Fibroblast of the conjunctiva (primary cell): ENCODE measurements at regions not wholly inside any gene's neighbourhood (a gene's known extent, or its start where the extent isn't known, plus 50 kb on each side); places are given as distances from the start of the nearest gene placed in this dataset.

Experiments
- DNase-seq: peaks from one replicate; pipeline ENCODE4 v3.0.0-alpha.2; 2010; ENCODE audit warnings: low read depth

DNA sequence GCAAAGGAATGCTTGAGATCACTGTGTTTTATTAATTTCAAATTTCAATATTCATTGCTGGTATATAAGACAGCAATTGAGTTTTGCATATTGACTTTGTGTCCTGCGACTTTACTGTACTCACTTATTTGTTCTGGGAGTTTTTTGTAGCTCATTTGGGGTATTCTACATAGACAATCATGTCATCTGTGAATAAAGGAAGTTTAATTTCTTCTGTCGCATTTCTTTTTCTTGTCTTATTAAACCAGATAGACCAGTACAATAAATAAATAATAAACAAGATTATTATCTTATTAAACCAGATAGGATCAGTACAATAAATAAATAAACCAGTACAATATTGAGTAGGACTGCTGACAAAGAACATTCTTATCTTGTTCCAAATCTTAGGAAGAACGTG, 448.2 kb downstream of the RPS24 start:
- DNase-seq, result no peak

DNA sequence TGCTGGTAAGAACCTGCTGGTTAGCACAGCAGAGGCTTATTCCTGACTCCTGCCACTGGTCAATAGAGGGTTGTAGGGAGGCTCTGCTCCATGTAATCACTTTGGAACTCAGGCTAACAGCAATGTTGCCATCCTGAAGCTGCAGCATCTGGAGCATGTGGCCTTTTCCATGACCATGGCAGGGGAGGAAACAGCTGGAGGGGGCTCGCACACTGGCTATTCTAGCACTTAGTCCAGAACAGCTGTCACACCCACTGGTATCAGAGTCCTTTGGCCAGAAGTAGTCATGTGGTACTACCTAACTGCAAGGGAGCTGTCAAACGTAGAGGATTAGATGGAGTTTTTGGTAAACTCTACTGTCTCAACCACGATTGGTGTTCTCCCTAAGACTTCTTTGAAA, 450.0 kb downstream of the RPS24 start:
- no peak for DNase-seq

- no peak for DNase-seq
Measured at GRCh38 chr10:78489034-78489433, 455.4 kb downstream of the RPS24 start.

- DNase-seq, result no peak
Measured at GRCh38 chr10:78491812-78492211, 458.1 kb downstream of the RPS24 start.

- no peak for DNase-seq
Measured at GRCh38 chr10:78492424-78492823, 458.8 kb downstream of the RPS24 start.

DNA sequence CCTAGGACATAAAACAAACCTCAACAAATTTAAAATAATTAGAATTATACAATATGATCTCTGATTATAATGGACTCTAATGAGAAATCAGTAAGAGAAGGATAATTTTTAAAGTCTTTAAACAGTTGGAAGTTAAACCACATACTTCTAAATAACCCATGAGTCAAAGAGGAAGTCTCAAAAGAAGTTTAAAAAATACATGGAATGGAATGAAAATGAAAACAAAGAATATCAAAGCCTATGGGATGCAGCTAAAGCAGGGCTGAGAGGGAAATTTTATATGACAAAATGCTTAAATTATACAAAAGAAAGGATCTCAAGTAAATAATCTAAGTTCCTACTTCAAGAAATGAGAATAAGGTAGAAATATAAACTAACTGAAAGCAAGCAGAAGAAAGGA, 460.5 kb downstream of the RPS24 start:
- DNase-seq, result no peak

GRCh38 chr10:78502210-78502936, 468.7 kb downstream of the RPS24 start:
- no peak for DNase-seq

GRCh38 chr10:78504181-78504580, 470.5 kb downstream of the RPS24 start:
- DNase-seq, result no peak

- no peak for DNase-seq
Measured at GRCh38 chr10:78505657-78506056, 472.0 kb downstream of the RPS24 start.

DNA sequence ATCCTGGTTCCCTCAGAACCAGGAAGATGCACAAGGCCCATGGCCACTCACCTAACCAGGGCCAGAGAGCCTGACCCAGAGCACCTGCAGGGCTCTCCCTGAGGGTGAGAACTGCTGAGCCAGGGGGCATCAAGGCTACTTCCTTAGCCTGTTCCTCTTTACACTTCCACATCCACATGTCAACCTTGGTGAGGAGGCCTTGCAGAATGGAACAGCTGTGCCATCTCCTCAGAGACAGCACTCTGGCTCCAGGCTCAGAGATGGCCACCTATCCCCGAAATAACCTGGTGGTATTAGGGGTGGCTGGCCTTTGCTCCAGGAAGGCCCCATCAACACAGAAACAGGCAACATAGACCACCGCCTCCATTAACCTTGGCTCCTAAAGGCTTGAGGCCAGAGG, 473.0 kb downstream of the RPS24 start:
- no peak for DNase-seq

- no peak for DNase-seq
Measured at GRCh38 chr10:78507510-78508160, 474.0 kb downstream of the RPS24 start.

GRCh38 chr10:78508955-78509748, 475.5 kb downstream of the RPS24 start:
- DNase-seq, result no peak

GRCh38 chr10:78510566-78511323, 477.1 kb downstream of the RPS24 start:
- DNase-seq, result no peak

- no peak for DNase-seq
Measured at GRCh38 chr10:78511324-78512204, 477.9 kb downstream of the RPS24 start.

- no peak for DNase-seq
Measured at GRCh38 chr10:78512205-78512550, 478.5 kb downstream of the RPS24 start.

DNA sequence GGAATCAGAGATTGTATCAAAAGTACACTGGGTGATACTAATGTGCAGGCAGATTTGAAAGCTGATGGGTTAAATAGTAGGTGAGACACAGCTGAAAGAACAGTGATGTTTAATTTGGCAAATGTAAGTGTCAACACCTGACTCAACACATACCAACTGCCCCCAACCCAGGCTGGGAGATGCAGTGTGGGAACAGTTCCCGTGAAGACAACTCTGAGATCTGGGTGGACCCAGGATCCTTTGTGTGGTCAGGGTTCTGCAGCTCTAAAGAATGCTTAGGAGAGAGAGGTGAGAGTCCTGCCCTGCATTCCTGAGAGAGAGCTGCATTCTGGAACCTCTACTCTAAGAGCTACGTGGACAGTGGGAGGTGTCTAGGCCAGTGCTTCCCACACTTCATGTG, 479.7 kb downstream of the RPS24 start:
- DNase-seq, result no peak

DNA sequence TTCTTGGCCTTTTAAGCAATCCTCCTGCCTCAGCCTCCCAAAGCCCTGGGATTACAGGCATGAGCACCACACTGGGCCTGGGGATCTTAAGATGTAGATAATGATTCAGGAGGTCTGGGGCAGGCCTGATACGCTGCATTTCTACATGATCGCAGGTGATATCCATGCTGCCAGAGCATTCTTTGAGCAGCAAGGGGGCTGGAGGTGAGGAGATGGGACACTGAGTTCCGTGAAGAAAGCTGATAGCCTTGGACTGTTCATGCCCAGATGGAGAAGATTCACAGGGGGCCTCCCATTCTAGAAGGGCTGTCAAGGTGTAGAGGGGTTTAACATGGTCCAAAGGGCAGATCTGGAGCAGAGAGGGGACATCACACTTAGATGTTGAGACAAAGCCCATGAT, 480.3 kb downstream of the RPS24 start:
- no peak for DNase-seq

- DNase-seq, result no peak
Measured at GRCh38 chr10:78514459-78514858, 480.8 kb downstream of the RPS24 start.

DNA sequence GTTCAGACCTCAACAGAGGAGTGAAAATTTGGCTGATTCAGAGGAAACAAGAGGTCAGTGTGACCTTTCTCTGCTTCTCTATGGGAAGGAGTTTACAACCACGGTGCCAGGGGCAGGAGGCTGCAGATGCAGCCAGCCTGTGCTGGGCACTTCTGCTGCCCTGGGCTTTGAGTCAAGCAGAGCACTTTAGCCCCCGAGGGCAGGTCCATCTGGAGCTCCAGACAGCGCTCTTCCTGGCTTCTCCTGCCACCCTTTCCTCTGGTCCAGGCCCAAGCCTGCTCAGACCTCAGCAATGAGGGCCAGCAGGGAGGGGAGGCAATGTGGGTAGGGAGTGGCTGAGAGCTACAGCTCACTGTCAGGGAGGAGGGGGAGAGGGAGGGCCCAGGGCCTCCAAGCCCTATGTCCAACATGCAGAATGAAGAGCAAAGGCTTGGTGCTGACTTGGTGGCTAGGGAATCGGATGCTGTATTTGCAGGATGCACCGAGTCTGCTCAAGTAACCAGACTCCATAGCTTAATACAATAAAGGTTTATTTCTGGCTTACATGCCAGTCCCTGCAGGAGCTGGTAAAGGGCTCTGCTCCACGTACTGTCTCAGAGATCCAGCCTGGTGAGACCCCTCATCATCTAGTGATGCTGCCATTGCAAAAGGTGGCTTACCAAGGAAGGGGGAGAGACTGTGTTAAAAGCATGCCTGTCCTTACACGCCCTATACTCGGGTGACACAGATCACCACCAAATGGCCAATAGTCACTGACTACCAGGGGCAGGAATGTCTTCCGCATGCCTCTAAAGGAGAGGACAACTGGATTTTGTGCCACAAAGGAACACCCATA, 481.6 kb downstream of the RPS24 start:
- DNase-seq, result no peak

- DNase-seq, result no peak
Measured at GRCh38 chr10:78515873-78516153, 482.1 kb downstream of the RPS24 start.

DNA sequence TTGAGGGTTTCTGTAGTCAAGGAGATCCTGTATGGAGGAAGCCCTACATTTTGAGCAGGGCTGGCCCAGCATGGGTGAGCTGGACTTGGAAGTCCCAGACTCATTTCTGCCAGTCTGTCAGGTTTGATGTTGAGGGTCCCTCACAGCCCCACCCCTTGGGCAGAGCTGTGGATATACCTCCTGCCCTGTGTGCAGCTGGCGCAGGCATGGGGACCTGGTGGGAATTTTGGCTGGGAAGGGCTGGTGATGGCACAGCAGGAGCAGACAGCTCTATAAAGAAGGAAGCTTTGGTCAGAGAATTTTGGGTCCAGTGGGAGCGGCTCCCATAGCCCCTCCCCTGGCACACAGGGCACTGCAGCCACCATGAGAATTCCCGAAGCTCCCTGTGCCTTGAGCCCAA, 482.6 kb downstream of the RPS24 start:
- no peak for DNase-seq
